AG04450 (cell line): ENCODE measurements at regions not wholly inside any gene's neighbourhood (a gene's known extent, or its start where the extent isn't known, plus 50 kb on each side); places are given as distances from the start of the nearest gene placed in this dataset.
"Not testable (repeated sequence)": the region's sequence is repeated elsewhere in the genome, so short reads cannot be mapped to it uniquely, and the experiment has no call there.

Experiments
- CTCF ChIA-PET: fragments of 300-600, 350-600 bp; formaldehyde crosslinking; extraction: SDS; loops from one replicate; lab custom pipeline; 2022; ENCODE audit warnings: antibody characterized with exemption, inconsistent platforms; lab: Charles Lee
- POLR2A ChIA-PET: fragments of 350-600 bp; formaldehyde crosslinking; extraction: SDS; loops from one replicate; lab custom pipeline; 2021; ENCODE audit warnings: antibody characterized with exemption, inconsistent platforms; lab: Yijun Ruan, JAX
- DNase-seq: peaks from one replicate; pipeline ENCODE4 v3.0.0-alpha.2; 2011; ENCODE audit warnings: low read depth, low spot score
- H3K27ac ChIP-seq: one replicate; pipeline ENCODE4 v1.5.1; 2012; ENCODE audit warnings: low read depth, low read length, control low read depth
- H3K27me3 ChIP-seq: one replicate; pipeline ENCODE4 v1.6.0; 2012; ENCODE audit warnings: low read length; ENCODE audit not compliant: control insufficient read depth, insufficient read depth
- H3K4me3 ChIP-seq: 2 replicates; pipeline ENCODE4 v1.5.1; 2011; ENCODE audit warnings: mild to moderate bottlenecking, low read depth, low read length, control low read depth
- H3K9me3 ChIP-seq: 2 replicates; pipeline ENCODE4 v1.5.1; 2012; ENCODE audit warnings: low read length; ENCODE audit not compliant: control insufficient read depth, insufficient read depth
- CTCF ChIP-seq: IDR thresholded peaks from 2 replicates; pipeline ENCODE4 v1.5.1; 2011; ENCODE audit warnings: low read depth, low read length, control low read depth, inconsistent platforms

DNA sequence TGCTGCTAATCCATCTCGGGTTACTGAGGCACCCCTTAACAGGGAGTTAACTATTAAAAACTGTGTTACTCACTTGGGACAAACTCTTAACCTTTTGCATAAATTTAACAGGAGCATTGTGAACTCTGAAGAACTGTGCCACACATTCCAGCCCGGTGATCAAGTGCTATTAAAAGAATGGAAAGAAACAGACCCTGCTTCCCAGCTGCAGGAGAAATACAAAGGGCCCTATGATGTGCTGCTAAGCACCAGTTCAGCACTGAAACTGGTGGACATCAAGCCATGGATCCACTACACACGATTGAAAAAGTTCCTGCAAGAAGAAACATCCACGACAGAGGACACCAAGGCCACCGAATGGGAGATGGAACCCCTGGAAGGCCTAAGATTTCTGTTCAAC lies 114.7 kb upstream of the PLCL2 start:
- no peak for TF ChIP-seq CTCF
- CTCF ChIA-PET, result no interaction called here
- no peak overlapping the region for H3K27ac ChIP-seq
- H3K27me3 ChIP-seq, result peaks cover 4% of the 10 kb centered on the region
- DNase-seq, result no peak
- H3K9me3 ChIP-seq, result no peaks in the 10 kb centered on the region
- POLR2A ChIA-PET, result no interaction called here
- no peak overlapping the region for H3K4me3 ChIP-seq

DNA sequence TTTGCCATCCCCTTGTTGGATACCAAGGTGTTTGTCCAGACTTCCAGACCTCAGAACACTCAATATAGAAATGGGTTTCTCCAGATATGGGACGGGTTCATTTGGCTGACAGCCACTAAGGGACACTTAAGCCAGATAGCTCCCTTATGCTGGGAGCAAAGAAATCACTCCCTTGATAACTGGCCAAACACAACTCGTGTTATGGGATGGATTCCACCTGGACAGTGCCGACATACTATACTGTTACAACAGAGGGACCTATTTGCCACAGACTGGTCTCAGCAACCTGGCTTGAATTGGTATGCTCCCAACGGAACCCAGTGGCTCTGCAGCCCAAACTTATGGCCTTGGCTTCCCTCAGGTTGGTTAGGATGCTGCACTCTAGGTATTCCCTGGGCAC lies 114.0 kb upstream of the PLCL2 start:
- no peak for DNase-seq
- H3K9me3 ChIP-seq, result no peaks in the 10 kb centered on the region
- TF ChIP-seq CTCF, result no peak
- H3K27me3 ChIP-seq, result peaks cover 4% of the 10 kb centered on the region
- H3K27ac ChIP-seq, result no peak overlapping the region
- POLR2A ChIA-PET, result no interaction called here
- H3K4me3 ChIP-seq, result no peak overlapping the region
- CTCF ChIA-PET, result no interaction called here

GRCh38 chr3:16773594-16773993 lies 111.2 kb upstream of the PLCL2 start:
- H3K9me3 ChIP-seq, DNase-seq, H3K4me3 ChIP-seq, CTCF ChIA-PET, H3K27me3 ChIP-seq, H3K27ac ChIP-seq, POLR2A ChIA-PET: not testable (repeated sequence)

DNA sequence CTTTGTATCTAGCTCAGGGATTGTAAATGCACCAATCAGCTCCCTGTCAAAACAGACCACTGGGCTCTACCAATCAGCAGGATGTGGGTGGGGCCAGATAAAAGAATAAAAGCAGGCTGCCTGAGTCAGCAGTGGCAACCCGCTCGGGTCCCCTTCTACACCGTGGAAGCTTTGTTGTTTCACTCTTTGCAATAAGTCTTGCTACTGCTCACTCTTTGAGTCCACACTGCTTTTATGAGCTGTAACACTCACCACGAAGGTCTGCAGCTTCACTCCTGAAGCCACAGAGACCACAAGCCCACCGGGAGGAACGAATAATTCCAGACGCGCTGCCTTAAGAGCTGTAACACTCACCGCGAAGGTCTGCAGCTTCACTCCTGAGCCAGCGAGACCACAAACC lies 110.2 kb upstream of the PLCL2 start:
- H3K9me3 ChIP-seq, H3K27me3 ChIP-seq, H3K4me3 ChIP-seq, H3K27ac ChIP-seq, DNase-seq, POLR2A ChIA-PET: not testable (repeated sequence)
- CTCF ChIA-PET, result interaction anchor here (0.6 kb wide), 1 partner anchor 1946 kb away, joined by 3 read pairs; no protein-coding TSS in a partner anchor

DNA sequence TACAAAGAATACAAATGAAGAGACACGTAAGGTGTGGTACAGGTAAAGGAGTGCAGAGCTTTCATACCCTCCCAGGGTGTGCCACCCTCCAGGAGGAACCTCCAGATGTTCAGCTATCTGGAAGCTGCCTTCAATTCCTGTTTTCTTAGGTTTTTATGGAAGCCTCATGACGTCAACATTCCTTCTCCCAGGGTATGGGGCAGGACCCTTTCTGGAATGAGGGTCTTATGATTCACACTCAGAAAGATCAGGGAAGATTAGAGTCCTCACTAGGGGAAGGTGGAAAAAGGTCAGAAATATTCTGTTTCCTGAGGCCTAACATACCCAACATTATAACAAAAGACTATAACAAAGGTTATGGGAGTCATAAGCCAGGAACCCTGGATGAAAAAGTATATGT lies 99.8 kb upstream of the PLCL2 start:
- Histone ChIP-seq H3K27ac (no peak overlapping the region), H3K4me3 (no peak overlapping the region), H3K9me3 (no peaks in the 10 kb centered on the region), H3K27me3 (no peaks in the 10 kb centered on the region)
- ChIA-PET POLR2A (no interaction called here), CTCF (no interaction called here)
- no peak for TF ChIP-seq CTCF
- no peak for DNase-seq

DNA sequence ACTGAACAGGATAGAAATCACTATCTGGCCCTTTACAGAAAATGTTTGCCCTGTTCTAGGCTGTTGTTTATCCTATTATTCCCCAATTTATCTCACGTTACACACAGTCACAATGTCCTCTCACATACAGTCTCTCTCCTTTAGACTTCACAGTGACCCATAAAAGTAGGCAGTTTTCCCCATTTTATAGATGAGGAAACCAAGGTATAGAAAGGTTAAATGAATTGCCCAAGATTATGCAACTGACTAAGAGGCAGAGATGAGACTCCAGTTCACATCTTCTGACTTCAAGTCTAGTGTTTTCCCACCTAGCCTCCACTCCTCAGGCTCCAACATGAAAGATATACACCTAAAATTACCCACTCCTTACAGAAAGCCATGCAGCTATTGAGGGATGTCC lies 99.3 kb upstream of the PLCL2 start:
- DNase-seq, result no peak
- ChIA-PET CTCF (no interaction called here), POLR2A (no interaction called here)
- H3K9me3 ChIP-seq, result no peaks in the 10 kb centered on the region
- no peaks in the 10 kb centered on the region for H3K27me3 ChIP-seq
- TF ChIP-seq CTCF, result no peak
- H3K4me3 ChIP-seq, result no peak overlapping the region
- H3K27ac ChIP-seq, result no peak overlapping the region
